ENCODE measurements at regions not wholly inside any gene's neighbourhood (a gene's known extent, or its start where the extent isn't known, plus 50 kb on each side); places are given as distances from the start of the nearest gene placed in this dataset.

DNA sequence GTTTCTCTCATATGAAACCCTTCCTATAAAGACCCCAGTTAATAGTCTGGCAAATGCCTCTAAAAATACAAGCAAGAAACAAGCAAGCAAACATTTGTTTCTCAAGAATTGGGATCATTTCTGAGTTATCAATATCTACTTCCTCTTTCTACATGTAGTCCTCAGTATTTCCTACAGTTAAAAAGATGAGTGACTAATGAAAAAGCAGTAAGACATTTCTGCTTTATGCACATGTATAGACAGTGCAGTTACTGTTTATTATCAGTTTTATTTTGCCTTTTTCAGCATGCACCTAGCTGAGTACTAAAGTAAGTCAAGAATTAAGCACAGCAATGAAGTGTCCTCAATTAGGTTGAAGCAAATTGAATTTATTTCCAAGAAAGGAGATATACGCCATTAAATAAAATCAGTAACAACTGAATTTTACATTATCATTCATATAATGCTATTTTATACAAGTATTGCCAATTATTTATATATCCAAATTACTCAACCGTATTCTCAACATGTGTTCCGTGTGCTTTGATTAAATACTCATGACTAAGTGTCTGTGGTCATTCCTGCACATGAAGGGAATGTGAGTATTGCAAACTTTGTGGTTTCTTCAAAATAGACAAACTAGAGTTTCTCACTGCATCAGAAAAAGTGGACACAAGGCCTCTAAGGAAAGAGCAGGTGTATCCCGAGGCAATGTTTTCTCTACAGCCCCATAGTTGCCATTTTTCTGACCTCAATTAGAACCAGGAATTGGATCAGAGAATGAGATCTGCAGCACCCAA is 159.3 kb upstream of the MARCKS start:
- TF ChIP-seq, protein P1, sequence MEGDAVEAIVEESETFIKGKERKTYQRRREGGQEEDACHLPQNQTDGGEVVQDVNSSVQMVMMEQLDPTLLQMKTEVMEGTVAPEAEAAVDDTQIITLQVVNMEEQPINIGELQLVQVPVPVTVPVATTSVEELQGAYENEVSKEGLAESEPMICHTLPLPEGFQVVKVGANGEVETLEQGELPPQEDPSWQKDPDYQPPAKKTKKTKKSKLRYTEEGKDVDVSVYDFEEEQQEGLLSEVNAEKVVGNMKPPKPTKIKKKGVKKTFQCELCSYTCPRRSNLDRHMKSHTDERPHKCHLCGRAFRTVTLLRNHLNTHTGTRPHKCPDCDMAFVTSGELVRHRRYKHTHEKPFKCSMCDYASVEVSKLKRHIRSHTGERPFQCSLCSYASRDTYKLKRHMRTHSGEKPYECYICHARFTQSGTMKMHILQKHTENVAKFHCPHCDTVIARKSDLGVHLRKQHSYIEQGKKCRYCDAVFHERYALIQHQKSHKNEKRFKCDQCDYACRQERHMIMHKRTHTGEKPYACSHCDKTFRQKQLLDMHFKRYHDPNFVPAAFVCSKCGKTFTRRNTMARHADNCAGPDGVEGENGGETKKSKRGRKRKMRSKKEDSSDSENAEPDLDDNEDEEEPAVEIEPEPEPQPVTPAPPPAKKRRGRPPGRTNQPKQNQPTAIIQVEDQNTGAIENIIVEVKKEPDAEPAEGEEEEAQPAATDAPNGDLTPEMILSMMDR (IDR thresholded peaks at IDR 0.05): no peak
- no peak for TF ChIP-seq POLR2A (IDR thresholded peaks at IDR 0.05)
